GM19438 (cell line): ENCODE measurements at regions not wholly inside any gene's neighbourhood (a gene's known extent, or its start where the extent isn't known, plus 50 kb on each side); places are given as distances from the start of the nearest gene placed in this dataset.
"Not testable (repeated sequence)": the region's sequence is repeated elsewhere in the genome, so short reads cannot be mapped to it uniquely, and the experiment has no call there.

Experiments used
- ATAC-seq: cut with Tn5 transposase; IDR thresholded peaks from one replicate; pipeline ENCODE4 v1.9.1; 2021; ENCODE audit warnings: low read depth; ENCODE audit not compliant: unreplicated experiment

DNA sequence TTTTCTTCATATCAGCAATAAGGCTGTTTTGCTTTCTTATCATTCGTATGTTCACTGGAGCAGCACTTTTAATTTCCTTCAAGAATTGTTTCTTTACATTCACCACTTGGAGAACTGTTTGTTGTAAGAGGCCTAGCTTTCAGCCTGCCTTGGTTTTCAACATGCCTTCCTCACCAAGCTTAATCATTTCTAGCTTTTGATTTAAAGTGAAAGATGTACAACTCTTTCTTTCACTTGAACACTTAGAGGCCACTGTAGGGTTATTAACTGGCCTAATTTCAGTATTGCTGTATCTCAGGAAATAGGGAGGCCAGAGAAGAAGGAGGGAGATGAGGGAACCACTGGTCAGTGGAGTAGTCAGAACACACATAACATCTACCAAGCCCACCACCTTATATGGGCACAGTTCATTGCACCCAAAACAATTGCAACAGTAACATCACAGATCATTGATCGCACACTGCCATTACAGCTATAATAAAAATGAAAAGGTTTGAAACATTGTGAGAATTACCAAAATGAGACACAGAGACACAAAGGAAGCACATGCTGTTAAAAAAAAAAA, 181.4 kb upstream of the TUBA3C start:
- ATAC-seq, result no peak

- ATAC-seq, result not testable (repeated sequence)
These were observed 178.1 kb upstream of the TUBA3C start for GRCh38 chr13:19359697-19360096.

DNA sequence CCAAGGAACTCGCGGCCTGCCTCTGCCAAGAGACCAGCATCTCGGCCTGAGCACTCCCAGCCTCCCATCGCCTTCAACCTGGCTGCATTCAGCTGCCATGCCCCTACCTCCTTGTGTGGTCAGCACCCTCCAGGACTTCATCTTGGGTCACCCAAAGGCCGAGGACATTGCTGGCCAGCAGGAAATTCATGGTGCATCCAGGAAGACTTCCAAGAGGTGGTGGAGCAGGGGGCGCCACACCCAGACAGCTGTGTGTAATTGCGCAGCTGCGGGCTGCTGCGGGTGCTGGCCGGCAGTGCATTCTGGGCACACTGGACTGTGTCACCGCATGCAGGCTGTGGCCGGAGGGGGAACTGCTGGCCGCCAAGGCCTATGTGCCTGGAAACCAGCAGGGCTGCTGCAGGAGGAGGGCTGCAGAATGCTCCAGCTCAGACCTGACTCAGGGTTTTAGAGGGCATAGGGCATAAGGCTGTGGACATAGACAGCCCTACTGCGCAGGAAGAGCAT, 164.3 kb upstream of the TUBA3C start:
- no peak for ATAC-seq

DNA sequence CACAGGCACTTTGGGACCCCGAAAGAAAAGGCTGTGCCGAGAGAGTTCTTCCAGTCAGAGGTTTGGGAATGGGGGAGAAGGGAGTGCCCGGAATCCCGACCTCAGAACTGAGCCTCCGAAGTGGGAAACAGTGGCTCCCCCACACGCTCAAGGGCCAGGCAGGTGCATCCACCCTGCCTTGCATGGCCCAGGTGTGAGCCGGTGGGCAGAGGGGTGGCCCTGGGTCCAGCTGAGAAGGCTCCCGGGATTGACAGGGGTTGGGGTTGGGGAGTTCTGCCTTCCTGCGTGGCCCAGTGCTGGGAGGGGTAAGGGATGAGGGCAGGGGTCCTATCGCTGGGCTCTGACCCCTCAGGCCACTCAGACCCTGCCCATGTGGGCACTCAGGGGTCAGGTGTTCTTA, 163.5 kb upstream of the TUBA3C start:
- peak; percentile 17 for ATAC-seq

DNA sequence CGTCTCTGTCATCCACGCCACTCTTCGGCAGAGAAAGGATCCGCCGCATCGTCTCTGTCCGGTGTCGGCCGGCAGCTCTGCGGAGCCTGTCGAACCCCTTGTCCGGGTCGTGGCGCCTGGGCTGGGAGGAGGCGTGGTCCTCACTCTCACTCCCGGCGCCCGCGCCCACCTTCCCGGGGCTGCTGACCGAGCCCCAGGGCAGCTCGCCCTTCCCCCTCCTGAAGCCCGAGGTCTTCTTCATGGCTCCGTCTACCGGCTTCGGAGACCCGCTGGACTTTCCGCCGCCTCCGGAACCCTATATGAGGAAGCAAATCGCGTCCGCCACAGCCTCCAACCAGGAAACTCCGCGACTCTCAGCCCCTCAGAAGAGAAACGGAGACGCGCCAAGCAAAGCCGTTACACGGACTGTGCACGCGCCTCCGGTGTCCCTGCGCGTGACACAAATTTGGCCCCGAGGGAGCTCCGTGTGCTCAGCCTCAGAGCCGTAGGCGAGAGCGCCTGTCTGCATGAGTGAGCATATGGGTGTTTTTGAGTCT, 163.0 kb upstream of the TUBA3C start:
- peak; percentile 75 for ATAC-seq

DNA sequence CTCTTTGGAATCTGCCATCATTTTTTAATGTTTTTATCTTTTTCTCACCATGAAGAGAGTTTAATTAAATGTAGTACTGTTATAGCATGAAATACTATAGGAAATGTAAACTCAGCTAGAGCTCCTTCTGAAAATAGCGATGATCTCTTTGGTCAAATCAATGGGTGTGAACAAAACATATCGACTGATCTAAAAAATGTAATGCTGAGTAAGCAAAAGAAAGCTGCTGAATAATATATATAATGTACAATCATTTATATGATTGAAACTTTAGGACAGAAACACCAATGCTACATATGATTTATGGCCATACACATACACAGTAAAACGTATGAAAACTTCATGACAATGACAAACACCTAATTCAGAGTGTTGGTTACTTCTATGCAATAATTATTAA, 150.8 kb upstream of the TUBA3C start:
- ATAC-seq, result no peak

DNA sequence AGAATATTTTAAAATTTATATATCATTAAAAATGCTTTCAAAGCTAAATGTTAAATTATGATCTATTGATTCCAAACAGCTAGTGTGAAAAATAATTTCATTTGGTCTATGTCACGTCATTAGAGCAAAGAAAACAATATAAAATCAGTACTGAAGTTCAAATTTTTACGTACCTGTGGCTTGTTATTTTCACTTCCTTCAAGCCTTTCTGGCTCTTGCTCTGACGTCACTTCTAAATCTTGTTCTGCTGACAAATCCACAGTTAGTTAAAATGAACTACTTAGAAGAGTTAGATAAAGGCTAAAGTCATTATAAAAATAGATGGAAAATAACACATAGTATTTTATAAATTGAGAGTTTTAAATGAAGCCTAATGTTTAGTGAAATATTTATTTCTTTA, 147.7 kb upstream of the TUBA3C start:
- ATAC-seq, result no peak

GRCh38 chr13:19324325-19324724, 142.7 kb upstream of the TUBA3C start:
- no peak for ATAC-seq

GRCh38 chr13:19321222-19321621, 139.6 kb upstream of the TUBA3C start:
- no peak for ATAC-seq

- no peak for ATAC-seq
These were observed 123.8 kb upstream of the TUBA3C start for GRCh38 chr13:19305434-19305833.

DNA sequence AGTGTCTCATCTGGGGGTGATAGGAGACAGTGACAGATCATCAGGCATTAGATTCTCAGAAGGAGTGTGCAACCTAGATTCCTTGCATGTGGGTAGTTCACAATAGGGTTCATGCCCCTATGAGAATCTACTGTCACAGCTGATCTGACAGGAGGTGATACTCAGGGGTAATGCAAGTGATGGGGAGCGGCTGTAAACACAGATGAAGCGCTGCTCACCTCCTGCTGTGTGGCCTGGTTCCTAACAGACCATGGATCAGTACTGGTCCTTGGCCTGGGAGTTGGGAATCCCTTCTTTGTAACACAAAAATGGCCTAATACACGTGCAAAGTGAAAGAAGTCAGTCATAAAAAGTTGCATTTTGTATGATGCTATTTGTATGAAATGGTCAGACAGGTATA, 107.6 kb upstream of the TUBA3C start:
- no peak for ATAC-seq

DNA sequence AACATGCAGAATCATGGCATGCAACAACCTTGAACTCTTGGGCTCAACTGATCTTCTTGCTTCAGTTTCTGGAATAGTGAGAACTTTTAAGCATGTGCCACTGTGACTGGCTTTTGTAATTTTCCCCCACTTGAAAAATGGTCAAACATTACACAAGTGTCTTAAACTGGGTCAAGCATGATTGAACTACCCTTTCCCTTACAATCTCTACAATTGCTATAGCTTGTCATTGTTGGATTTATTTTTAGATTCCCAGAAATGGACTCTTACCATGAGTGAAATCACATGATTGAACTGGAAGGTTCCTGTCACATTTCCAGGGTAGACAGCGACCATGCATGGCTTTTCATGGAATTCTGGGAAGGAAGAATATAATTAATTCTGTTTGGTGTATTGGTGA, 102.2 kb upstream of the TUBA3C start:
- ATAC-seq, result no peak

DNA sequence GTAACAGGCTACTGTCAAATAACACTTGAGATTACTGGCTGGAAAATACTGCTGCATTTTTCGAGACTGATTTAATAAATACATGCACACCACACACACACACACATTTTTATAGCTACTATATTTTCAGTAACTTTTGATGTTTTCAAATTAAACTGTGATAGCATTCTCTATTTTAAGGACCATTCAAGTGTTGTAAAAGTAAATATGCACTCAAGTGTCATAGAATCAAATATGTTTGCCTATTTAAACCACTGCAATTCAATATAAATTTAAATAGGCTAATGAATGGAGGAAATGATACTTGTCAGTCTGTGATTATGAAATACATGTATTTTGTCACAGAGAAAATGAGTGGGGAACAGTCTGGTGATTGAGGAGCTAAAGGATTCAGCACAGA, 86.7 kb upstream of the TUBA3C start:
- no peak for ATAC-seq

DNA sequence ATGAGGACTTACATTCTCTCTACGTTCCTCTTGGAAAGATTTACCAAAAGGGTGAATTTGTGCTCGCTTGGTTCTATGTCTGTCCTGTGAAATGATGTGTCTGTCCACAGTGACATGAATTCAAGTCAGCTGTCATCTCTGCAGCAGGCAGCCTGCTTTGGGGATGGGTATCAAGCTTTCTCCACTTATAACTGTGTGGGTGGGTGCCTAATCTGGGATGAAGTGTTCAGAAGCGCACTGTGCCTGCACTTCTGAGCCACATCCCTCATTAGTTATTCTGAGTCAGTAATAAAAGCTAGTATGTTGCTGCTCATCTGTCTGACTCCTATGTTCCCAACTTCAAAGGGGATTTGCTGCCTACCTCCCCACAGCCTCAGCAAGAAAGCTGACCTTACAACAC, 86.1 kb upstream of the TUBA3C start:
- ATAC-seq, result no peak

DNA sequence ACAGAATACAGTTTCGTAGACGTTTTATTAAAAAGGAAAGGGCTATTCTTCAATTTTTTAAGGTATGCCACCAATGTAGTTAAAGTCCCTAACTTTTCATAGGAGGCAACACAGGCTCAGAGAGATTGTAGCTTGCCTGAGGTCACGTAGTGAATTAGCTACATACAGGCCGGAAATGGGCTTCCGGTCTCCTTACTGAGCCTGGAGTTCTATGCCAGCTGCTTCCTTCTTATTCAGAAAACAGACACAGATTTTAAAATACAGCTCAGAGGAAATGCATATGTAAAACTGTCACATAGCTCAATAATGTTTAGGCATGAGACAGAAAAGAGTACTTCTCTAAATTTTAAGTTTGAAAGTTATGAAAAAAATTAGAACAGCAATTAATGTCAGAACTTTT, 85.4 kb upstream of the TUBA3C start:
- no peak for ATAC-seq

DNA sequence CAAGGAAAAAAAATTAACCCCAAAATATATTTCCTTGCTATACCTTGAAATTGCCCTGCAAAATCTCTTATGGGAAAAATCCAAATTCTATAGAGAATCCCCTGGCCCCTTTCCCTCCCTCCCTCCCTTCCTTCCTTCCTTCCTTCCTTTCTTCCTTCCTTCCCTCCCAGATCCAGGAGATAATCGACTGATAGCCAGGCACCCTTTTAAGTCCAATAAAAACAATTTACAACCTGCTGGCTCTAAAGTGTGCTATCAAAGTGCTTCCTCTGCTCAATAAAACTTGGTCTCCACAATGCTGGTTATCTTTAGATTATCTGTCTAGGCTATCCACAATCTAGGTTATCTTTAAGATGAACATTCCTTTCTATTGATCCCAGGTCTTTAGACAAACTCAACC, 83.1 kb upstream of the TUBA3C start:
- ATAC-seq, result no peak

- ATAC-seq, result no peak
These were observed 70.8 kb upstream of the TUBA3C start for GRCh38 chr13:19252381-19252780.

GRCh38 chr13:19239114-19239860, 57.7 kb upstream of the TUBA3C start:
- no peak for ATAC-seq
